GM12892 (cell line): ENCODE measurements at regions not wholly inside any gene's neighbourhood (a gene's known extent, or its start where the extent isn't known, plus 50 kb on each side); places are given as distances from the start of the nearest gene placed in this dataset.

Source experiments
- DNase-seq: peaks from one replicate; pipeline ENCODE4 v3.0.0; 2011; ENCODE audit not compliant: insufficient read length
- FAIRE-seq: peaks from 2 replicates; lab custom pipeline; 2011; peaks lifted over from hg19 to GRCh38; lab: Jason Lieb, UNC
- POLR2A ChIP-seq: IDR thresholded peaks from 2 replicates; pipeline ENCODE4 v1.6.1; 2011; ENCODE audit warnings: low read depth, low read length, control low read depth
- POLR2AphosphoS5 ChIP-seq: IDR thresholded peaks from 2 replicates; pipeline ENCODE4 v1.6.1; 2011; ENCODE audit warnings: low read depth, low read length, control low read depth
- TAF1 ChIP-seq: IDR thresholded peaks from 2 replicates; pipeline ENCODE4 v1.6.1; 2011; ENCODE audit warnings: low read depth, mild to moderate bottlenecking, control low read depth, low read length, borderline replicate concordance

DNA sequence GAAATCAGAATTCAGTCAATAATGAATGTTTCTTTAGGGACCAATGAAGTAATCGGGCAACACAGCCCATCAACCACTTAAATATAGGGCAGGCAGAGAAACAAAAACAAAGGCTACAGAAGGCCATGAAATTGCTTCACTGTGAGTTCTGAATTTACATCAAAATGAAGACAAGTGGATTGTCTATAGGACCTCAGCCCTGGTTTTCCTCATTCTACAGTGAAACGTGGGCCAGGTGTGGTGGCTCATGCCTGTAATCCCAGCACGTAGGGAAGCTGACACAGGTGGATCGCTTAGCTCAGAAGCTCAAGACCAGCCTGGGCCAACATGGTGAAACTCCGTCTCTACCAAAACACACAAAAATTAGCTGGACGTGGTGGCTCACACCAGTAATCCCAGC, 416.0 kb downstream of the KLF12 start:
- FAIRE-seq, result no peak
- DNase-seq, result no peak
- no peak for TF ChIP-seq TAF1
- no peak for TF ChIP-seq POLR2A
- TF ChIP-seq POLR2AphosphoS5, result no peak

- no peak for TF ChIP-seq TAF1
- TF ChIP-seq POLR2A, result no peak
- no peak for TF ChIP-seq POLR2AphosphoS5
- peak; percentile 17 for FAIRE-seq
- DNase-seq, result no peak
Observed at GRCh38 chr13:73717632-73718031, 416.6 kb downstream of the KLF12 start.

DNA sequence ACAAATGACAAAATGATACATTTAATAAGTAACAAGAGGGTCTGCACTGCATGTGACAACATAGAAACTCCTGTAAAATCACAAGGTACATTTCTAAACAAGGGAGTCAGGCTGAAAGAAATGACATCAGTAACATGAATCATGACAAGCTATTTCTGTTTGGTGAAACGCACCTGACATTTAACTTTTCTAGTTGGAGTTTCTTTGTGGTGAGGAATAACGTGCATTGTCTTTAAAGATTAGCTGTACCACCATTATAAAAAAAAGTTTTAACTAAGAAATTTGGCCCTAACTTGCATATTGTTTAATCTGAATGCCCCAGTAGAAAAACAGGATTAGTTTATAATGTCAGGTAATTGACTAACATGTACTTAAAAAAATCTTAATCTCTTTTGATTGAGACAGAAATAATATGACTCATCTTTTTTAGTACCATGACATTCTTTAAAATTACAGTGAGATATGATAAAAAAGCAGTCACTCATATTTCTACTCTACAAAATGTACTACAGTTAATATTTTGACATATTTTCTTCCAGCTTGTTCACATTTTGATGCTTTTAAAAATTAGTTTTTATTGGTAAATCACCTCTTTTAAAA, 418.2 kb downstream of the KLF12 start:
- DNase-seq (no peak), FAIRE-seq (no peak)
- TF ChIP-seq POLR2A (no peak), POLR2AphosphoS5 (no peak), TAF1 (no peak)

DNA sequence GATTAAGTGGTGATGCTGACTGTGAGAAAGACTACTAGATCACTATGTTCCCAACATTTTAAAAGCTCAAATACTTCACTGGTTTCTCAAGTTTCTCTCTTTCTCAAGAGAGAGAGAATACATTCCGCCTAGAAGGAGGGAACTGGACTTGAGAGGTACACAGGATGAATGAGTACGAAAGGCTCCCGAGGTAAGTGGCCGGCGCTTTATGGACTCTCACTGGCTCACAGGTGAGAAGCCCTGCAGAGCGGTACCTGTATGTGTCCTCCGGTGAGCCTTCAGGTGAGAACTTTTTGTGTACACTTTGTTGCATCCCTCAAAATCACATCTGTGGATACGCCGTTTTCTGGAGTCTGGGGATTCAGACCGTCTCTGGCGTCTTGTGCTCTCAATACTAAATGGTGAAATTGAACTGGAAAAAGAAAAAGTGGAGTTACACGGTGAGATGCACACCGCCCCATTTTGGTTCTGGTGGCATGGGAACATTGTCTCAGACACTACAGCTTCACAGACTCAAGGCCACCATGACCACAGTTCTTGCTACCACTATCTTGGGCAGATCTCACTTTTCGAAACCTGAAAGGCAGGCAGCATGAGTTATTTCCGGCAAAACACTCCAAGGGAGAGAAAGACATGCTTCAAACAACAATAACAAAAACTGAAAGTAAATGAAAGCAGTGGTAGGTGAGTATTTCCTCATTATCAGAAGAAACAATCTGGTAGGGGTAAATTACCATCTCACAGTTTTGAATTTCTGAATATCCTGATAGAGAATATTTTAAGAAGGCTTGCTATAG, 418.9 kb downstream of the KLF12 start:
- DNase-seq (no peak), FAIRE-seq (peak; percentile 88)
- TF ChIP-seq POLR2A (no peak), POLR2AphosphoS5 (no peak), TAF1 (no peak)

DNA sequence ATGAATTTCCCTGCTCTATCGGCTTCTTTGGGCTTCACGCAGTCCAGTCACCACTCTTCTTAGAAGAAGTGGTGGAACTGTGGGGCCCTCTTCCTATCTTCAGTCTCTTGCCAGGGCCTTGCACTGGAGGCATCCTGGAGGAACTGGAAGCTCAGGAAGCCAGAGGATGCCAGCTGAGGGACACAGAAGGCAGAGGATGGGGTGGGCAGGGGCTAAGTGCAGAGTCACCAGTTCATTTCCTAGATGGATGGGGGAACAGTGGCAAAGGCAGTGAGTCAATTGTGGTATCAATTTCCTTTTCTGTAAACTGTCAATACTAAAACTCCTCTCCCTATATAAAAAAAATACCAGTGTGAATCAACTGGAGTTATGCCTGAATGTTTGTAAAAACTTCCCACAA, 419.7 kb downstream of the KLF12 start:
- DNase-seq, result no peak
- FAIRE-seq, result no peak
- TF ChIP-seq POLR2A (no peak), POLR2AphosphoS5 (no peak), TAF1 (no peak)

- DNase-seq (no peak), FAIRE-seq (peak; percentile 51)
- no peak for TF ChIP-seq POLR2AphosphoS5
- no peak for TF ChIP-seq TAF1
- no peak for TF ChIP-seq POLR2A
Observed at GRCh38 chr13:73708393-73708985, 425.7 kb downstream of the KLF12 start.

- DNase-seq, result no peak
- TF ChIP-seq TAF1, result no peak
Observed at GRCh38 chr13:73704587-73704986, 429.6 kb downstream of the KLF12 start.

GRCh38 chr13:73703606-73704005, 430.6 kb downstream of the KLF12 start:
- TF ChIP-seq POLR2A (no peak), POLR2AphosphoS5 (no peak), TAF1 (no peak)
- no peak for FAIRE-seq
- no peak for DNase-seq

More at GRCh38 chr13:73704587-73704986, 429.6 kb downstream of the KLF12 start:
- no peak for FAIRE-seq

GRCh38 chr13:73702419-73703071, 431.7 kb downstream of the KLF12 start:
- no peak for TF ChIP-seq POLR2A
- TF ChIP-seq POLR2AphosphoS5, result no peak
- TF ChIP-seq TAF1, result no peak
- FAIRE-seq, result peak; percentile 89
- DNase-seq, result no peak

GRCh38 chr13:73701160-73701559, 433.0 kb downstream of the KLF12 start:
- FAIRE-seq (no peak), DNase-seq (no peak)
- TF ChIP-seq TAF1 (no peak), POLR2AphosphoS5 (no peak), POLR2A (no peak)

GRCh38 chr13:73698859-73699258, 435.3 kb downstream of the KLF12 start:
- FAIRE-seq, result no peak
- no peak for TF ChIP-seq TAF1
- no peak for TF ChIP-seq POLR2A
- no peak for TF ChIP-seq POLR2AphosphoS5

More at GRCh38 chr13:73698859-73699258, 435.3 kb downstream of the KLF12 start:
- no peak for DNase-seq
